Spleen (tissue), 11 donors: ENCODE measurements at regions not wholly inside any gene's neighbourhood (a gene's known extent, or its start where the extent isn't known, plus 50 kb on each side); places are given as distances from the start of the nearest gene placed in this dataset.

Source experiments
- DNase-seq: peaks from one replicate; pipeline ENCODE4 v3.0.0-alpha.2; 2020
- H3K27ac ChIP-seq, 8 donors: fragments of 200-600 bp; sonication (generic) in 7 of 8; 1 replicate in 4 of 8; 2 replicates in 4 of 8; pipeline versions ENCODE4 v1.5.0 to v1.8.0; 2016 to 2021; ENCODE audit warnings: inconsistent platforms in 4 of 8, mild to moderate bottlenecking in 4 of 8, moderate library complexity in 1 of 8
- H3K27me3 ChIP-seq, 7 donors: fragments of 200-600 bp; sonication (generic) in 6 of 7; replicated peaks in 1 of 7; 1 replicate in 4 of 7; 2 replicates in 3 of 7; pipeline versions ENCODE4 v1.5.0 to v1.8.0; 2016 to 2021; ENCODE audit warnings: inconsistent platforms in 3 of 7, mild to moderate bottlenecking in 1 of 7
- H3K36me3 ChIP-seq, 6 donors: fragments of 200-600 bp; sonication (generic) in 5 of 6; 1 replicate in 4 of 6; 2 replicates in 2 of 6; pipeline versions ENCODE4 v1.5.0 to v1.8.0; 2016 to 2021; ENCODE audit warnings: inconsistent platforms in 2 of 6
- H3K4me1 ChIP-seq, 6 donors: fragments of 200-600 bp; sonication (generic) in 5 of 6; 1 replicate in 3 of 6; 2 replicates in 3 of 6; pipeline versions ENCODE4 v1.5.0 to v1.8.0; 2016 to 2021; ENCODE audit warnings: inconsistent platforms in 3 of 6
- H3K4me3 ChIP-seq, 8 donors: fragments of 200-600 bp; sonication (generic) in 7 of 8; 1 replicate in 4 of 8; 2 replicates in 4 of 8; pipeline versions ENCODE4 v1.5.0 to v1.8.0; 2016 to 2021; ENCODE audit warnings: inconsistent platforms in 4 of 8, mild to moderate bottlenecking in 4 of 8, moderate library complexity in 2 of 8
- H3K9me3 ChIP-seq, 8 donors: fragments of 200-600 bp; sonication (generic) in 7 of 8; 1 replicate in 4 of 8; 2 replicates in 4 of 8; pipeline versions ENCODE4 v1.5.0 to v1.8.0; 2016 to 2021; ENCODE audit warnings: inconsistent platforms in 4 of 8
- CTCF ChIP-seq, 11 experiments: fragments of 200-600 bp in 7 of 11; fragments of 450-650 bp in 4 of 11; sonication (generic) in 4 of 11; IDR thresholded peaks in 8 of 11; conservative IDR thresholded peaks in 3 of 11; 1 replicate in 7 of 11; 2 replicates in 4 of 11; pipeline versions ENCODE4 v1.4.0 to v1.8.0; 2016 to 2021; ENCODE audit warnings: antibody characterized with exemption in 11 of 11, inconsistent platforms in 4 of 11, mild to moderate bottlenecking in 1 of 11
- POLR2A ChIP-seq, 3 donors: fragments of 450-650 bp; IDR thresholded peaks; one replicate each; pipeline ENCODE4 v1.5.1; 2017; ENCODE audit warnings: antibody characterized with exemption in 3 of 3, mild to moderate bottlenecking in 1 of 3
- POLR2AphosphoS5 ChIP-seq, 3 donors: sonication (generic); formaldehyde crosslinking; IDR thresholded peaks; one replicate each; pipeline ENCODE4 v1.5.1; 2017; ENCODE audit warnings: antibody characterized with exemption in 3 of 3
- WGBS, 5 donors: extraction: QIAGEN DNeasy Blood & Tissue Kit in 3 of 5; methylation state at CpG; one replicate each; pipeline versions ENCODE4 v1.1.5 to v1.1.7; 2013 to 2018; 5-methylcytosine and 5-hydroxymethylcytosine counted together
- intact Hi-C: fragments of 100-400 bp; cut with DNase I; formaldehyde crosslinking; loops from one replicate; pipeline ENCODE4 v1.15.0; 2023; ENCODE audit warnings: low total_unique reads
- donor health status: healthy with polysubstance abuse.
- donor health status: DM: no; HTN: no; CAD: no; lungs with moderate emphysema.
- donor health status: DM: no; HTN: no; CAD: no.
- donor health status: Bipolar disorder and iron deficiency.
- donor health status: healthy.
- donor health status: DM: no; HTN: no; CAD: no.
- donor health status: DM: yes; HTN: yes; CAD: no.

- H3K4me3 ChIP-seq = no peak overlapping the region
- H3K9me3 ChIP-seq = no peaks in the 10 kb centered on the region
- intact Hi-C loops = no loop called here
- TF ChIP-seq POLR2AphosphoS5 (IDR thresholded peaks at IDR 0.05) (no peak), CTCF (IDR thresholded peaks at IDR 0.05 in 8 of 11, conservative IDR thresholded peaks at IDR 0.05 in 3 of 11) (no peak), POLR2A (IDR thresholded peaks at IDR 0.05) (no peak)
- H3K27me3 ChIP-seq = peaks cover 0 to 50% (median 0%) of the 10 kb centered on the region in 7 donors
- H3K27ac ChIP-seq = no peak overlapping the region
- H3K36me3 ChIP-seq = no peaks in the 10 kb centered on the region
- H3K4me1 ChIP-seq = no peaks in the 10 kb centered on the region
- no peak for DNase-seq
- WGBS, 5 donors = 70 to 86% (median 72%) methylated on average over 2 of the region's 2 CpGs
Observed at GRCh38 chr10:117892681-117893220, 154.0 kb downstream of the RAB11FIP2 start.

- no peak overlapping the region for H3K4me3 ChIP-seq
- TF ChIP-seq POLR2A (IDR thresholded peaks at IDR 0.05) (no peak), CTCF (IDR thresholded peaks at IDR 0.05 in 8 of 11, conservative IDR thresholded peaks at IDR 0.05 in 3 of 11) (no peak), POLR2AphosphoS5 (IDR thresholded peaks at IDR 0.05) (no peak)
- 42 to 63% (median 58%) methylated on average over 3 of the region's 3 CpGs for WGBS, 5 donors
- no peaks in the 10 kb centered on the region for H3K4me1 ChIP-seq
- H3K27me3 ChIP-seq = peaks cover 0 to 43% (median 0%) of the 10 kb centered on the region in 7 donors
- H3K27ac ChIP-seq = no peak overlapping the region
- intact Hi-C loops = no loop called here
- no peaks in the 10 kb centered on the region for H3K9me3 ChIP-seq
- DNase-seq = no peak
- no peaks in the 10 kb centered on the region for H3K36me3 ChIP-seq
Observed at GRCh38 chr10:117894339-117894738, 152.4 kb downstream of the RAB11FIP2 start.

DNA sequence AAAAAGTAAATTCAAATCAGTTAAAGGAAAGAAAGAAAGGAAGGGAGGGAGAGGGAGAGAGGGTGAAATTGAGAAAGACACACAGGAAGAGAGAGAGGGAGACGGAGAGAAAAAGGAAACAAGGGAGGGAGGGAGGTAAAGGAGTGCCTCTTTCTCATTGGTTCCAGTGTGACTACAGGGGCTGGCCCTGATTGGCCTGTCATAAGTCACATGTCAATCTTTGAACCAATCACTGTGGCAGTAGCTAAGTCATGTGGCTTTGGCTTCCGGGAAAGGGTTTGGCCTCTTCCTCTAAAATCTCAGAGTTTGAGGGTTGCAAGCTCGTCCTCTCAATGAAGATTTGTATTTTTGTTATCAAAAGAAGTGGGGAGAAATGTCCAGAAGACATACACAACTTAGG, 150.2 kb downstream of the RAB11FIP2 start:
- H3K36me3 ChIP-seq = no peaks in the 10 kb centered on the region
- 62 to 69% (median 66%) methylated on average over 3 of the region's 3 CpGs for WGBS, 5 donors
- TF ChIP-seq CTCF (IDR thresholded peaks at IDR 0.05 in 8 of 11, conservative IDR thresholded peaks at IDR 0.05 in 3 of 11) = no peak
- TF ChIP-seq POLR2A (IDR thresholded peaks at IDR 0.05) = no peak
- no peak for TF ChIP-seq POLR2AphosphoS5 (IDR thresholded peaks at IDR 0.05)
- intact Hi-C loops = no loop called here
- H3K9me3 ChIP-seq = no peaks in the 10 kb centered on the region
- H3K4me3 ChIP-seq = no peak overlapping the region
- no peaks in the 10 kb centered on the region for H3K4me1 ChIP-seq
- peaks cover 0 to 47% (median 0%) of the 10 kb centered on the region in 7 donors for H3K27me3 ChIP-seq
- H3K27ac ChIP-seq = no peak overlapping the region
- DNase-seq = no peak

DNA sequence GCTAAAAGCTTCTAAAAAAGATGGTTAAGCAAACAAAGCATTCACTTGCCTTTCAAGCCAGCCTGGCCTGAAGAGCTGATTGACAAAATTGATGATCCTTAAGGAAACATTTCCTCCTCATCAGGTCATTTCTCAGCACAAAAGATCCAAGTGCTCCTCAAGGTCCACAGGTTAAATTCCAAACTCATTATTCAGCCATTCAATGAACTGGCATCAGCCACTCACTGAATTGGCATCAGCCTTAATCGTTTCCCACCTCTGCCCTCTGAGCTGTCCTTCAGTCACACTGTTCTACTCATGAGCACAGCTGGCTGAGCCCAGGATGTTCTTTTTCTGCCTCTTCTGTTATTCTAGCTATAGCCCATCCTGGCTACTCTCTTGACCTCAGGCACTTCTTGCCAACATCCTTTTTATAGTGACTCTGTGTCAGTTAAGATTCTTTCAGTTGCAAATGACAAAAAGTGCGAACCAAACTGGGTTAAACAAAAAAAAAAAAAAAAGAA, 147.5 kb downstream of the RAB11FIP2 start:
- no peaks in the 10 kb centered on the region for H3K36me3 ChIP-seq
- peaks cover 0 to 26% (median 0%) of the 10 kb centered on the region in 7 donors for H3K27me3 ChIP-seq
- intact Hi-C loops = no loop called here
- no peak for DNase-seq
- H3K4me1 ChIP-seq = no peaks in the 10 kb centered on the region
- H3K9me3 ChIP-seq = no peaks in the 10 kb centered on the region
- 32 to 59% (median 55%) methylated on average over 2 of the region's 2 CpGs for WGBS, 5 donors
- no peak overlapping the region for H3K27ac ChIP-seq
- H3K4me3 ChIP-seq = no peak overlapping the region
- no peak for TF ChIP-seq POLR2AphosphoS5 (IDR thresholded peaks at IDR 0.05)
- no peak for TF ChIP-seq POLR2A (IDR thresholded peaks at IDR 0.05)
- no peak for TF ChIP-seq CTCF (IDR thresholded peaks at IDR 0.05 in 8 of 11, conservative IDR thresholded peaks at IDR 0.05 in 3 of 11)
